Pancreas (tissue), 10 donors: ENCODE measurements at regions not wholly inside any gene's neighbourhood (a gene's known extent, or its start where the extent isn't known, plus 50 kb on each side); places are given as distances from the start of the nearest gene placed in this dataset.

Experiments
- ATAC-seq, 4 donors: fragments of 200-7000 bp; cut with Tn5 transposase; one replicate each; pipeline versions ENCODE4 v1.8.0 to v1.9.1; 2020; ENCODE audit warnings: mild to moderate bottlenecking in 4 of 4, moderate library complexity in 4 of 4
- DNase-seq, 6 donors: peaks; one replicate each; pipeline ENCODE4 v3.0.0-alpha.2; 2020
- FAIRE-seq: peaks from 2 replicates; lab custom pipeline; 2012; peaks lifted over from hg19 to GRCh38; lab: Jason Lieb, UNC
- H3K27ac ChIP-seq, 4 donors: fragments of 200-600 bp; sonication (generic); 1 replicate in 3 of 4; 2 replicates in 1 of 4; pipeline versions ENCODE4 v1.5.0 to v1.8.0; 2020
- H3K27me3 ChIP-seq, 4 donors: fragments of 200-600 bp; one replicate each; pipeline ENCODE4 v1.8.0; 2021
- H3K36me3 ChIP-seq, 3 donors: fragments of 200-600 bp; sonication (generic) in 1 of 3; one replicate each; pipeline versions ENCODE4 v1.5.0 to v1.8.0; 2020 to 2021
- H3K4me1 ChIP-seq, 3 donors: fragments of 200-600 bp; one replicate each; pipeline ENCODE4 v1.8.0; 2021
- H3K4me3 ChIP-seq, 4 donors: fragments of 200-600 bp; sonication (generic) in 2 of 4; one replicate each; pipeline versions ENCODE4 v1.5.0 to v1.8.0; 2020 to 2021
- H3K9me3 ChIP-seq, 4 donors: fragments of 200-600 bp; one replicate each; pipeline ENCODE4 v1.8.0; 2021
- CTCF ChIP-seq, 4 donors: fragments of 200-600 bp; sonication (generic) in 3 of 4; IDR thresholded peaks; one replicate each; pipeline versions ENCODE4 v1.5.0 to v1.8.0; 2021; ENCODE audit warnings: antibody characterized with exemption in 4 of 4
- WGBS, 2 donors: extraction: QIAGEN DNeasy Blood & Tissue Kit; methylation state at CpG; one replicate each; pipeline ENCODE4 v1.1.7; 2013; 5-methylcytosine and 5-hydroxymethylcytosine counted together
- intact Hi-C, 3 donors: fragments of 100-400 bp; cut with DNase I; formaldehyde crosslinking; loops; one replicate each; pipeline versions ENCODE4 v1.11.1 to v1.14.2; 2022
- donor health status: healthy with polysubstance abuse.
- donor health status: DM: no; HTN: no; CAD: no; lungs with moderate emphysema.
- donor health status: DM: no; HTN: no; CAD: no.
- donor health status: control.
- donor health status: control.
- donor health status: Bipolar disorder and iron deficiency.
- donor health status: DM: yes; HTN: yes; CAD: no.
- donor health status: DM: no; HTN: no; CAD: no.
- donor health status: DM: no; HTN: no; CAD: no.
- donor health status: DM: yes; HTN: yes; CAD: no.

DNA sequence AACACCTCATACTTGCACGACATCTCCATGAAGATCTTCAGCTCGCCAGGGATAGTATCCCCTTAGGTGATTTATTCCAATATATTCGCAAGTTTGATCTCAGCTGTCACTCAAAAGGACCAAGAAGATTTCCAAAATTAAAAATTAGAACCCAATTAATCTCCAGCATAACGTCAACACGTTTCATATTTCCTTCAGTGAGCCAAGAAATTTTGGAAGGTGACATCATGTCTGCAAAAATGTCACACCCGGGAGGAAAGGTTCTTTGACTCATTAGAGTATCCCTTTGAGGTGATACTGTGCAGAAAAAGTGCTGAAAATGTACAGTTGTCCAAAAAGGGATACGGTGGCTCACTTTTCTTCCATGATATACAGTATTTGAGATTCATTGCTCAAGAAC lies 569.6 kb downstream of the EFNB2 start:
- TF ChIP-seq CTCF (IDR thresholded peaks at IDR 0.05) = no peak
- no peaks in the 10 kb centered on the region for H3K27me3 ChIP-seq
- intact Hi-C loops = no loop called here
- no peak overlapping the region for H3K27ac ChIP-seq
- FAIRE-seq (no peak), DNase-seq (no peak), ATAC-seq (no peak)
- no peak overlapping the region for H3K4me3 ChIP-seq
- peaks cover 0 to 7% (median 5%) of the 10 kb centered on the region in 3 donors for H3K4me1 ChIP-seq
- WGBS, 2 donors = 77 to 87% methylated on average over 7 of the region's 7 CpGs
- no peaks in the 10 kb centered on the region for H3K9me3 ChIP-seq
- H3K36me3 ChIP-seq = no peaks in the 10 kb centered on the region

DNA sequence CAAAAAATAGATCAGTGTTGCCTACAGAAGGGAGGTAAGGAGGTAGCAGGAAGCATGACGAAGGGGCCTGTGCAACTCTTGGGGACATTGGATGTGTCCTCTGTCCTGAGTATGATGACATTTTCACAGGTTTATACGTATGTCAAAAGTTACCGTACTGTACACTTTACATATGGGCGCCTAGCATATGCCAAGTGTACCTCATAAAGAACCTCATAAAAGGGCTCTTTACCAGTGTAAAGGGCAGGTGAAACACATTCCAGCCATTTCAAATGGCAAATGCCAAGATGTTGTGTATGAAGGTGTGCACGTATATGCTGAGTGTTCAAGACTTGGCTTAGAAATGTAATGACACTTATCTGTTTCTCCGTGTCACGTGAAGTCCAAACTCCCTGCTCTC lies 573.4 kb downstream of the EFNB2 start:
- 94 to 96% methylated on average over 7 of the region's 7 CpGs for WGBS, 2 donors
- FAIRE-seq (no peak), DNase-seq (no peak), ATAC-seq (no peak)
- intact Hi-C loops = no loop called here
- no peak overlapping the region for H3K27ac ChIP-seq
- H3K27me3 ChIP-seq = no peaks in the 10 kb centered on the region
- H3K9me3 ChIP-seq = no peaks in the 10 kb centered on the region
- H3K36me3 ChIP-seq = no peaks in the 10 kb centered on the region
- no peak for TF ChIP-seq CTCF (IDR thresholded peaks at IDR 0.05)
- H3K4me3 ChIP-seq = no peak overlapping the region
- peaks cover 0 to 7% (median 0%) of the 10 kb centered on the region in 3 donors for H3K4me1 ChIP-seq

- no peak for FAIRE-seq
- Histone ChIP-seq H3K4me3 (no peak overlapping the region), H3K36me3 (no peaks in the 10 kb centered on the region), H3K27me3 (no peaks in the 10 kb centered on the region), H3K4me1 (peaks cover 0 to 7% (median 0%) of the 10 kb centered on the region in 3 donors), H3K27ac (no peak overlapping the region), H3K9me3 (no peaks in the 10 kb centered on the region)
- ATAC-seq = no peak
- 87 to 97% methylated on average over 5 of the region's 5 CpGs for WGBS, 2 donors
- no peak for DNase-seq
- intact Hi-C loops = no loop called here
- TF ChIP-seq CTCF (IDR thresholded peaks at IDR 0.05) = no peak
These were observed 574.0 kb downstream of the EFNB2 start for GRCh38 chr13:105961438-105961837.

GRCh38 chr13:105960326-105960725 lies 575.1 kb downstream of the EFNB2 start:
- DNase-seq (no peak), FAIRE-seq (no peak), ATAC-seq (no peak)
- Histone ChIP-seq H3K9me3 (no peaks in the 10 kb centered on the region), H3K36me3 (no peaks in the 10 kb centered on the region), H3K4me3 (no peak overlapping the region), H3K27me3 (no peaks in the 10 kb centered on the region), H3K27ac (no peak overlapping the region), H3K4me1 (peaks cover 0 to 7% (median 0%) of the 10 kb centered on the region in 3 donors)
- intact Hi-C loops = no loop called here
- WGBS, 2 donors = 96% methylated on average over 7 of the region's 7 CpGs
- no peak for TF ChIP-seq CTCF (IDR thresholded peaks at IDR 0.05)

DNA sequence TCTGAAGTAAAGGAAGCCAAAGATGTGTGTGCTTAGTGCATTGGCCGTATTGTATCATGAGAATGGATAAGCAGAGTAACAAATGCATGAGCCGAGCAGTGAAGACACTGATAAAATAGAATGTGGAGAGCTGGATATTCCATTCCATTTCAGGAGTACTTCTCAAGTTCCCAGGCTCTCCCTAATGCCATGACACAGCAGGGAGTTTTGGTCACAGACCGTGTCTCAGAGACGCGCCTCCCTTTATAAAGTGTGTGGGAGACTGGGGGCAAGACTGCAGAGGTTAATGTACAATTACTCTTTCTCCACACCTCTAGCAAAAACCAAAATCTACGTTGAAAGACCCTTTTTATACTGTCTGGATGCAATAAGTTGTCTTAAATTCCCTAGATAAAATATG lies 575.6 kb downstream of the EFNB2 start:
- Histone ChIP-seq H3K27me3 (no peaks in the 10 kb centered on the region), H3K4me1 (peaks cover 0 to 7% (median 0%) of the 10 kb centered on the region in 3 donors), H3K9me3 (no peaks in the 10 kb centered on the region), H3K27ac (no peak overlapping the region), H3K36me3 (no peaks in the 10 kb centered on the region), H3K4me3 (no peak overlapping the region)
- FAIRE-seq (no peak), DNase-seq (no peak), ATAC-seq (no peak)
- 87 to 92% methylated on average over 6 of the region's 6 CpGs for WGBS, 2 donors
- intact Hi-C loops = no loop called here
- TF ChIP-seq CTCF (IDR thresholded peaks at IDR 0.05) = no peak
